ENCODE measurements at regions not wholly inside any gene's neighbourhood (a gene's known extent, or its start where the extent isn't known, plus 50 kb on each side); places are given as distances from the start of the nearest gene placed in this dataset.

- in situ Hi-C loops (cut with HindIII; ENCODE audit: low sequenced_read_pairs) = no loop called here
- H3K4me3 ChIP-seq (ENCODE audit: low read depth, low read length) = no peak overlapping the region
- no peak for TF ChIP-seq CTCF (IDR thresholded peaks at IDR 0.05; ENCODE audit: low read depth, low read length)
- DNase-seq (ENCODE audit: low read depth, low spot score) = no peak
Measured at GRCh38 chr6:74964871-74965441, 240.9 kb downstream of the COL12A1 start.

- TF ChIP-seq CTCF (IDR thresholded peaks at IDR 0.05; ENCODE audit: low read depth, low read length) = no peak
- in situ Hi-C loops (cut with HindIII; ENCODE audit: low sequenced_read_pairs) = no loop called here
- no peak overlapping the region for H3K4me3 ChIP-seq (ENCODE audit: low read depth, low read length)
- DNase-seq (ENCODE audit: low read depth, low spot score) = no peak
Measured at GRCh38 chr6:74956559-74957428, 249.1 kb downstream of the COL12A1 start.

- no peak for TF ChIP-seq CTCF (IDR thresholded peaks at IDR 0.05; ENCODE audit: low read depth, low read length)
- no peak for DNase-seq (ENCODE audit: low read depth, low spot score)
- no peak overlapping the region for H3K4me3 ChIP-seq (ENCODE audit: low read depth, low read length)
- in situ Hi-C loops (cut with HindIII; ENCODE audit: low sequenced_read_pairs) = no loop called here
Measured at GRCh38 chr6:74953708-74954107, 252.1 kb downstream of the COL12A1 start.

- H3K4me3 ChIP-seq (ENCODE audit: low read depth, low read length) = peak overlapping the region; percentile 13
- no peak for TF ChIP-seq CTCF (IDR thresholded peaks at IDR 0.05; ENCODE audit: low read depth, low read length)
Measured at GRCh38 chr6:74946961-74947360, 258.9 kb downstream of the COL12A1 start.

GRCh38 chr6:74942130-74942529 is 263.7 kb downstream of the COL12A1 start:
- in situ Hi-C loops (cut with HindIII; ENCODE audit: low sequenced_read_pairs) = no loop called here
- peak; percentile 19 for DNase-seq (ENCODE audit: low read depth, low spot score)
- no peak overlapping the region for H3K4me3 ChIP-seq (ENCODE audit: low read depth, low read length)
- TF ChIP-seq CTCF (IDR thresholded peaks at IDR 0.05; ENCODE audit: low read depth, low read length) = no peak

More at GRCh38 chr6:74946961-74947360, 258.9 kb downstream of the COL12A1 start:
- in situ Hi-C loops (cut with HindIII; ENCODE audit: low sequenced_read_pairs) = no loop called here
- DNase-seq (ENCODE audit: low read depth, low spot score) = peak; percentile 82

- in situ Hi-C loops (cut with HindIII; ENCODE audit: low sequenced_read_pairs) = no loop called here
- TF ChIP-seq CTCF (IDR thresholded peaks at IDR 0.05; ENCODE audit: low read depth, low read length) = no peak
- H3K4me3 ChIP-seq (ENCODE audit: low read depth, low read length) = no peak overlapping the region
- no peak for DNase-seq (ENCODE audit: low read depth, low spot score)
Measured at GRCh38 chr6:74941424-74941823, 264.4 kb downstream of the COL12A1 start.

Data from astrocyte of the spinal cord (primary cell).